Panc1 (cell line): ENCODE measurements at regions not wholly inside any gene's neighbourhood (a gene's known extent, or its start where the extent isn't known, plus 50 kb on each side); places are given as distances from the start of the nearest gene placed in this dataset.

Experiments used
- ATAC-seq: fragments of 200-7000 bp; cut with Tn5 transposase; 2 replicates; pipeline ENCODE4 v1.9.1; 2020; ENCODE audit warnings: mild to moderate bottlenecking, moderate library complexity
- BruUV-seq: library from RNA; stranded (reverse); fragments of 400-500 nt; replicated peaks from 2 replicates; lab custom pipeline; 2021; lab: Mats Ljungman, UMichigan
- CTCF ChIA-PET: fragments of 300-600 bp; sonication (Branson Sonifier 250); formaldehyde crosslinking; loops from one replicate; lab custom pipeline; 2022; ENCODE audit warnings: antibody characterized with exemption; lab: Charles Lee
- POLR2A ChIA-PET: fragments of 300-600 bp; sonication (Branson Sonifier 250); formaldehyde crosslinking; loops from one replicate; lab custom pipeline; 2022; ENCODE audit warnings: antibody characterized with exemption; lab: Charles Lee
- DNase-seq: peaks from one replicate; pipeline ENCODE4 v3.0.0-alpha.2; 2010; ENCODE audit warnings: low read depth, low spot score
- H3K27ac ChIP-seq: 2 replicates; pipeline ENCODE4 v1.5.1; 2011; ENCODE audit warnings: mild to moderate bottlenecking, low read length, inconsistent platforms
- H3K27me3 ChIP-seq: fragments of 200-500 bp; sonication (Bioruptor generic); 2 replicates; pipeline ENCODE4 v1.6.0; 2014; ENCODE audit warnings: low read length, inconsistent platforms; ENCODE audit not compliant: control insufficient read depth, insufficient read depth
- H3K36me3 ChIP-seq: fragments of 200-500 bp; sonication (Bioruptor generic); 2 replicates; pipeline ENCODE4 v1.5.1; 2014; ENCODE audit warnings: inconsistent platforms, mild to moderate bottlenecking, low read length, moderate library complexity; ENCODE audit not compliant: control insufficient read depth, insufficient read depth
- H3K4me1 ChIP-seq: 2 replicates; pipeline ENCODE4 v1.5.1; 2011; ENCODE audit warnings: inconsistent platforms, mild to moderate bottlenecking, low read length, moderate library complexity; ENCODE audit not compliant: control insufficient read depth, insufficient read depth
- H3K4me3 ChIP-seq, 2 experiments: 2 replicates each; pipeline ENCODE4 v1.5.1; 2011 to 2012; ENCODE audit warnings: low read depth in 2 of 2, low read length in 2 of 2, mild to moderate bottlenecking in 2 of 2, inconsistent platforms in 1 of 2, moderate library complexity in 1 of 2
- H3K9me3 ChIP-seq: fragments of 200-500 bp; sonication (Bioruptor generic); 2 replicates; pipeline ENCODE4 v1.5.1; 2014; ENCODE audit warnings: low read depth, mild to moderate bottlenecking, inconsistent platforms, low read length, moderate library complexity; ENCODE audit not compliant: control insufficient read depth, insufficient read depth
- CTCF ChIP-seq: fragments of 450-650 bp; IDR thresholded peaks from 2 replicates; pipeline ENCODE4 v1.5.1; 2017; ENCODE audit warnings: mild to moderate bottlenecking
- POLR2AphosphoS5 ChIP-seq: IDR thresholded peaks from 2 replicates; pipeline ENCODE4 v1.6.1; 2012; ENCODE audit warnings: mild to moderate bottlenecking, low read depth, low read length, moderate library complexity
- REST ChIP-seq, 2 experiments: IDR thresholded peaks; 2 replicates each; pipeline ENCODE4 v1.6.1; 2011 to 2012; ENCODE audit warnings: low read depth in 2 of 2, control low read depth in 1 of 2, low read length in 1 of 2, mild to moderate bottlenecking in 1 of 2, moderate library complexity in 1 of 2; ENCODE audit not compliant: insufficient read depth in 1 of 2
- SIN3A ChIP-seq: IDR thresholded peaks from 2 replicates; pipeline ENCODE4 v1.6.1; 2012; ENCODE audit warnings: low read depth, mild to moderate bottlenecking, low read length, moderate library complexity, borderline replicate concordance; ENCODE audit not compliant: insufficient read depth
- TCF7L2 ChIP-seq: IDR thresholded peaks from 2 replicates; pipeline ENCODE4 v1.6.1; 2011; ENCODE audit warnings: mild to moderate bottlenecking, low read depth, low read length, inconsistent platforms
- in situ Hi-C: cut with HindIII; loops from 2 replicates; pipeline ENCODE4 v1.10.0; 2016; ENCODE audit warnings: low sequenced_read_pairs, low pct_unique_long_range_greater_than_20kb
- intact Hi-C: fragments of 100-400 bp; cut with micrococcal nuclease; formaldehyde crosslinking; loops from one replicate; pipeline ENCODE4 v1.10.0; 2022; ENCODE audit not compliant: unreplicated experiment

DNA sequence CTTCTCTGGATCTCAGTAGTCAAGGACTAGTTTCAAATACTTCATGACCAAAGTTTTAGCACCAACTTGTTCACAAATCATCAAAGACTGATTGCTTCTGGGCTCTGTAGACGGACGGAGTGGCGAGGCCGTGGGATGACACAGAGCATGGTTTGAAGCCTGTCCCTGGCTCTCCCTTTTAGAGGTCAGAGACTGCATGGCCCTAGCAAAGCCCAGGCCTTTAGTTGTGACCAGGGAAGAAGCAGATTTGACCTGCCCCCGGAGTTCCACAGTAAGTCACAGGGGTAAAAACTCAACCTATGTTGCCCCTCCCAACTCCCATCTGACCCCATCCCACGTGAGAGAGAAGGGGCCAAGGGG, 90.4 kb downstream of the SYNE3 start:
- Histone ChIP-seq H3K36me3 (no peaks in the 10 kb centered on the region), H3K4me3 (no peak overlapping the region), H3K27me3 (no peaks in the 10 kb centered on the region), H3K27ac (no peak overlapping the region), H3K9me3 (no peaks in the 10 kb centered on the region), H3K4me1 (no peaks in the 10 kb centered on the region)
- TF ChIP-seq CTCF (no peak), REST (IDR thresholded peaks at IDR 0.05; ENCODE audit: insufficient read depth in 1 of 2, low read depth in 2 of 2, low read length in 1 of 2) (no peak), POLR2AphosphoS5 (no peak), SIN3A (no peak), TCF7L2 (no peak)
- POLR2A ChIA-PET: no interaction called here
- DNase-seq: no peak
- BruUV-seq: no TSS peak
- no peak for ATAC-seq
- in situ Hi-C loops: no loop called here
- intact Hi-C loops: loop anchor here (10.0 kb wide), 1 partner anchor 741 kb away; no protein-coding TSS in a partner anchor
- CTCF ChIA-PET: no interaction called here

DNA sequence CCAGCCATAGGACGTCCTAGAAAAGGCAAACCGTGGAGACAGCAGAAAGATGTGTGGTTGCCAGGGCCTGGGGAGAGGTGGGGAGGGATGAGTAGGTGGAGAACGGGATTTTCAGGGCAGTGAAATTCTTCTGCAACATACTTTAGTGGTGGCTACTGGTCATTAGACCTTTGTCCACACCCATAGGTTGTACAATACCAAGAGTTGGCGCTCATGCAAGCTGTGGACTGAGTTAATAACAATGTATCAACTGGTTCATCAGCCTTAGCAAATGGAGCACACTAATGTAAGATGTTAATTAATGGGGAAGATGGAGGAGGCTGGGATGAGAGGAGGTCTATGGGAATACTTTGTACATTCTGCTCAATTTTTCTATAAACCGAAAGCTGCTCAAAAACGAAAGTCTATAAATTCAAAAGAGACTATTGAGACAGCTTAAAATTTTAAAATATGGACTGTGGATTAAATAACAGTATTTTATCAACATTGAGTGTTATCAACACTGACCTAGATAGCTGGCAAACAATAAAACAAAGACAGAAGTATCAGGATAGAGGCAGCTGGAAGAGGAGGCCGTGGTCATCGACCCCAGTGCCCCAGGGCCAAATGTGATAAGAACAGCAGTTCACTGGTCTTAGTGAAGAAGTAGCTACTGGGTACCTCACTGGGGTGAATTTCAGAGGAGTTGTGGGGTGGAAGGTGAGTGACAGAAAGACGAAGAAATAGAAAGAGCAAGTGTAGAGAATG, 90.9 kb downstream of the SYNE3 start:
- H3K4me1 ChIP-seq: no peaks in the 10 kb centered on the region
- no peak overlapping the region for H3K27ac ChIP-seq
- TF ChIP-seq CTCF (no peak), SIN3A (no peak), TCF7L2 (no peak), REST (IDR thresholded peaks at IDR 0.05; ENCODE audit: insufficient read depth in 1 of 2, low read depth in 2 of 2, low read length in 1 of 2) (no peak), POLR2AphosphoS5 (no peak)
- H3K27me3 ChIP-seq: no peaks in the 10 kb centered on the region
- POLR2A ChIA-PET: no interaction called here
- BruUV-seq: no TSS peak
- no peak overlapping the region for H3K4me3 ChIP-seq
- in situ Hi-C loops (no loop called here), intact Hi-C loops (loop anchor here (10.0 kb wide), 1 partner anchor 741 kb away; no protein-coding TSS in a partner anchor)
- DNase-seq (no peak), ATAC-seq (no peak)
- H3K9me3 ChIP-seq: no peaks in the 10 kb centered on the region
- CTCF ChIA-PET: no interaction called here
- H3K36me3 ChIP-seq: no peaks in the 10 kb centered on the region
